ENCODE measurements at regions not wholly inside any gene's neighbourhood (a gene's known extent, or its start where the extent isn't known, plus 50 kb on each side); places are given as distances from the start of the nearest gene placed in this dataset.

- no peaks in the 10 kb centered on the region for H4K20me1 ChIP-seq (replicated peaks; ENCODE audit: control insufficient read depth, insufficient read depth, low read length)
- intact Hi-C loops (cut with micrococcal nuclease): no loop called here
- H2AFZ ChIP-seq (ENCODE audit: low read depth, low read length): no peak overlapping the region
- DNase-seq (ENCODE audit: extremely low read depth in 1 of 4, low spot score in 3 of 4): no peak
- no peak for FAIRE-seq
- no peaks in the 10 kb centered on the region for H3K27me3 ChIP-seq (ENCODE audit: control insufficient read depth in 2 of 2, insufficient read depth in 2 of 2, low read length in 2 of 2)
- H3K9me3 ChIP-seq (replicated peaks; ENCODE audit: control insufficient read depth, insufficient read depth, low read depth, low read length): no peaks in the 10 kb centered on the region
- no TSS peak for BruUV-seq (replicated peaks)
- H3K4me1 ChIP-seq (replicated peaks in 1 of 2; ENCODE audit: control insufficient read depth in 2 of 2, insufficient read depth in 2 of 2, low read length in 2 of 2): no peaks in the 10 kb centered on the region
- no peak overlapping the region for H3K4me3 ChIP-seq
- POLR2A ChIA-PET: no interaction called here
- 6% methylated on average over 6 of the region's 6 CpGs for WGBS (ENCODE audit: insufficient coverage, low coverage, missing lambda C conversion rate)
- H3K79me2 ChIP-seq (ENCODE audit: control insufficient read depth, insufficient read depth, low read length): no peaks in the 10 kb centered on the region
- CTCF ChIA-PET (ENCODE audit: low intra/inter-chr PET ratio): no interaction called here
- no peak overlapping the region for H3K4me2 ChIP-seq (ENCODE audit: insufficient read depth, low read length)
- H3K27ac ChIP-seq (ENCODE audit: extremely low read depth, low read depth, low read length): no peak overlapping the region
- H3K9ac ChIP-seq (ENCODE audit: insufficient read depth in 1 of 2, low read depth in 2 of 2, low read length in 2 of 2): no peak overlapping the region
- H3K9me1 ChIP-seq (ENCODE audit: control insufficient read depth, insufficient read depth, low read length): no peaks in the 10 kb centered on the region
- no peak for ATAC-seq
- in situ Hi-C loops (cut with MboI): no loop called here
- no peaks in the 10 kb centered on the region for H3K36me3 ChIP-seq (ENCODE audit: control insufficient read depth, insufficient read depth, low read length)
- no peak for TF ChIP-seq POLR2A (conservative IDR thresholded peaks at IDR 0.05)
- no peak for TF ChIP-seq RFX1 (IDR thresholded peaks at IDR 0.05)
- TF ChIP-seq E2F8 (IDR thresholded peaks at IDR 0.05; ENCODE audit: low read depth, partially characterized antibody): no peak
- TF ChIP-seq HEY1 (CRISPR knock-in tag; IDR thresholded peaks at IDR 0.05; ENCODE audit: borderline replicate concordance): no peak
- no peak for TF ChIP-seq GATA2 (CRISPR knock-in tag; IDR thresholded peaks at IDR 0.05)
- TF ChIP-seq ZNF217 (CRISPR knock-in tag; IDR thresholded peaks at IDR 0.05): no peak
- TF ChIP-seq HINFP (tag; conservative IDR thresholded peaks at IDR 0.05; ENCODE audit: low read depth): no peak
- no peak for TF ChIP-seq ZBED1 (IDR thresholded peaks at IDR 0.05)
- no peak for TF ChIP-seq USF2 (CRISPR knock-in tag; IDR thresholded peaks at IDR 0.05)
- no peak for TF ChIP-seq ZNF639 (CRISPR knock-in tag; conservative IDR thresholded peaks at IDR 0.05 in 1 of 2, IDR thresholded peaks at IDR 0.05 in 1 of 2)
- no peak for TF ChIP-seq RBM17 (IDR thresholded peaks at IDR 0.05; ENCODE audit: borderline replicate concordance, low read depth, low read length)
- no peak for TF ChIP-seq TEAD4 (IDR thresholded peaks at IDR 0.05; ENCODE audit: low read length)
- no peak for TF ChIP-seq TEAD4 (CRISPR knock-in tag; IDR thresholded peaks at IDR 0.05; ENCODE audit: borderline replicate concordance)
- no peak for TF ChIP-seq KLF13 (tag; IDR thresholded peaks at IDR 0.05; ENCODE audit: borderline replicate concordance, low read depth)
- no peak for TF ChIP-seq STAT5B (CRISPR knock-in tag; IDR thresholded peaks at IDR 0.05)
- no peak for TF ChIP-seq ZNF398 (CRISPR knock-in tag; IDR thresholded peaks at IDR 0.05)
Measured at GRCh38 chr6:68506911-68507310, 128.2 kb upstream of the ADGRB3 start.

Data from K562 (cell line).